OCI-LY7 (cell line): ENCODE measurements at regions not wholly inside any gene's neighbourhood (a gene's known extent, or its start where the extent isn't known, plus 50 kb on each side); places are given as distances from the start of the nearest gene placed in this dataset.

ENCODE experiments used
- BruUV-seq: library from RNA; stranded (reverse); fragments of 400-500 nt; replicated peaks from 2 replicates; lab custom pipeline; 2021; lab: Mats Ljungman, UMichigan
- CTCF ChIA-PET: fragments of 300-600 bp; sonication (Branson Sonifier 250); formaldehyde crosslinking; loops from one replicate; lab custom pipeline; 2022; ENCODE audit warnings: antibody characterized with exemption; ENCODE audit not compliant: unreplicated experiment; lab: Charles Lee
- POLR2A ChIA-PET: fragments of 300-600 bp; sonication (Branson Sonifier 250); formaldehyde crosslinking; loops from one replicate; lab custom pipeline; 2022; ENCODE audit warnings: antibody characterized with exemption; lab: Charles Lee
- DNase-seq: peaks from one replicate; pipeline ENCODE4 v3.0.0-alpha.2; 2015; ENCODE audit warnings: low spot score
- H2AFZ ChIP-seq: fragments of 200-600 bp; sonication (generic), shearing (Covaris generic); 2 replicates; pipeline ENCODE4 v1.6.1; 2014; ENCODE audit warnings: mild to moderate bottlenecking, antibody characterized with exemption, low read length, moderate library complexity
- H3K27ac ChIP-seq: fragments of 200-600 bp; sonication (generic); 2 replicates; pipeline ENCODE4 v1.5.1; 2014; ENCODE audit warnings: mixed run types, low read depth, mild to moderate bottlenecking, moderate library complexity, low read length, inconsistent platforms; ENCODE audit not compliant: poor library complexity, severe bottlenecking
- H3K36me3 ChIP-seq: fragments of 200-600 bp; sonication (generic); 2 replicates; pipeline ENCODE4 v1.6.1; 2014; ENCODE audit warnings: mild to moderate bottlenecking, antibody characterized with exemption, low read length, moderate library complexity, mixed read lengths; ENCODE audit not compliant: insufficient read depth
- H3K4me1 ChIP-seq: fragments of 200-600 bp; sonication (generic); 2 replicates; pipeline ENCODE4 v1.5.1; 2014; ENCODE audit warnings: mild to moderate bottlenecking, low read length; ENCODE audit not compliant: insufficient read depth, poor library complexity, severe bottlenecking
- H3K4me2 ChIP-seq: fragments of 200-600 bp; sonication (generic); 2 replicates; pipeline ENCODE4 v1.6.1; 2014; ENCODE audit warnings: mild to moderate bottlenecking, low read length
- H3K4me3 ChIP-seq: fragments of 200-600 bp; sonication (generic); 2 replicates; pipeline ENCODE4 v1.5.1; 2014; ENCODE audit warnings: mild to moderate bottlenecking, low read depth, low read length; ENCODE audit not compliant: poor library complexity, severe bottlenecking
- H3K79me2 ChIP-seq: fragments of 200-600 bp; sonication (generic); 2 replicates; pipeline ENCODE4 v1.6.1; 2016; ENCODE audit warnings: low read depth, mild to moderate bottlenecking, low read length, moderate library complexity, mixed read lengths; ENCODE audit not compliant: insufficient read depth
- H3K9me2 ChIP-seq: fragments of 200-600 bp; sonication (generic); 2 replicates; pipeline ENCODE4 v1.6.1; 2016; ENCODE audit warnings: mild to moderate bottlenecking, low read length, mixed read lengths; ENCODE audit not compliant: insufficient read depth
- H3K9me3 ChIP-seq: fragments of 200-600 bp; sonication (generic); 2 replicates; pipeline ENCODE4 v1.6.1; 2014; ENCODE audit warnings: mild to moderate bottlenecking, mixed run types, low read length, mixed read lengths
- H4K20me1 ChIP-seq: fragments of 200-600 bp; sonication (generic); 2 replicates; pipeline ENCODE4 v1.6.1; 2014; ENCODE audit warnings: mild to moderate bottlenecking, antibody characterized with exemption, low read length, moderate library complexity, mixed read lengths; ENCODE audit not compliant: insufficient read depth
- CTCF ChIP-seq: fragments of 200-600 bp; sonication (generic); conservative IDR thresholded peaks from 2 replicates; pipeline ENCODE4 v1.5.1; 2014; ENCODE audit warnings: mild to moderate bottlenecking, antibody characterized with exemption, low read length, moderate library complexity, mixed read lengths
- EZH2phosphoT487 ChIP-seq: fragments of 200-600 bp; sonication (generic); IDR thresholded peaks from 2 replicates; pipeline ENCODE4 v1.6.1; 2018; ENCODE audit warnings: low read depth, borderline replicate concordance, mild to moderate bottlenecking, mixed run types, antibody characterized with exemption, low read length, moderate library complexity, mixed read lengths
- intact Hi-C: fragments of 100-400 bp; cut with micrococcal nuclease; formaldehyde crosslinking; loops from one replicate; pipeline ENCODE4 v1.10.0; 2022; ENCODE audit not compliant: unreplicated experiment

DNA sequence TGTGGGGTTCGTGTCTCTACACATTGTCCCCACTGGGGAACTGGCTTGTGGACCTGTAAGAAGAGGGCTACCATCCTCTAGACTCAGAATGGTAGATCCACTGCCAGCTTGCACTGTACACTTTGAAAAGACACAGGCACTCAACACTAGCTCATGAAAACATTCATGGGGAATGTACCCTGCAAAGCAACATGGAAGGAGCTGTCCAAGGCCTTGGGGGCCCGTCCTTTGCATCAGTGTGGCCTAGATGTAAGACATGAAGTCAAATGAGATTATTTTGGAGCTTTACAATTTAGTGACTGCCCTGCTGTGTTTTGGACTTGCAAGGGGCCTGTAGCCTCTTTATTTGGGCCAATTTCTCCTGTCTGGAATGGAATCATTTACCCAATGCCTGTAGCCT, 399.0 kb upstream of the PCDH15 start:
- ChIA-PET POLR2A (no interaction called here), CTCF (no interaction called here)
- Histone ChIP-seq H3K9me3 (no peaks in the 10 kb centered on the region), H3K79me2 (no peaks in the 10 kb centered on the region), H3K9me2 (no peaks in the 10 kb centered on the region), H3K27ac (no peak overlapping the region), H3K4me1 (no peaks in the 10 kb centered on the region), H3K4me3 (no peak overlapping the region), H3K4me2 (no peak overlapping the region), H4K20me1 (no peaks in the 10 kb centered on the region), H3K36me3 (no peaks in the 10 kb centered on the region), H2AFZ (no peak overlapping the region)
- no peak for DNase-seq
- no TSS peak for BruUV-seq
- TF ChIP-seq EZH2phosphoT487 (no peak), CTCF (no peak)
- intact Hi-C loops = no loop called here

GRCh38 chr10:55191236-55191860, 390.3 kb upstream of the PCDH15 start:
- intact Hi-C loops = no loop called here
- BruUV-seq = no TSS peak

More at GRCh38 chr10:55191236-55191860, 390.3 kb upstream of the PCDH15 start:
- no peak overlapping the region for H3K4me2 ChIP-seq
- H3K36me3 ChIP-seq = no peaks in the 10 kb centered on the region
- H3K9me2 ChIP-seq = no peaks in the 10 kb centered on the region
- ChIA-PET CTCF (no interaction called here), POLR2A (interaction anchor here (0.5 kb wide), 1 partner anchor 59 kb away, joined by 5 read pairs; no protein-coding TSS in a partner anchor)
- TF ChIP-seq CTCF (no peak), EZH2phosphoT487 (no peak)
- H3K9me3 ChIP-seq = no peaks in the 10 kb centered on the region
- no peak overlapping the region for H2AFZ ChIP-seq
- no peaks in the 10 kb centered on the region for H3K79me2 ChIP-seq
- H3K27ac ChIP-seq = no peak overlapping the region
- no peaks in the 10 kb centered on the region for H3K4me1 ChIP-seq
- H4K20me1 ChIP-seq = no peaks in the 10 kb centered on the region
- DNase-seq = no peak
- H3K4me3 ChIP-seq = no peak overlapping the region
